ENCODE measurements at regions not wholly inside any gene's neighbourhood (a gene's known extent, or its start where the extent isn't known, plus 50 kb on each side); places are given as distances from the start of the nearest gene placed in this dataset.

- H3K4me3 ChIP-seq, result no peak overlapping the region
- no peaks in the 10 kb centered on the region for H3K9me3 ChIP-seq (ENCODE audit: low read depth)
- no peaks in the 10 kb centered on the region for H4K20me1 ChIP-seq (ENCODE audit: low read depth)
- no peak for DNase-seq (ENCODE audit: low spot score)
- H3K36me3 ChIP-seq, result no peaks in the 10 kb centered on the region
- H3K27ac Mint-ChIP-seq, result no peak overlapping the region
- H3K79me2 ChIP-seq (ENCODE audit: low read depth), result no peaks in the 10 kb centered on the region
- peaks cover 15% of the 10 kb centered on the region for H3F3A ChIP-seq (ENCODE audit: low read depth)
- no peak overlapping the region for H3K27ac ChIP-seq
- peaks cover 12% of the 10 kb centered on the region for H3K4me1 Mint-ChIP-seq
- H2AFZ ChIP-seq (replicated peaks), result peak overlapping the region; percentile 27
- TF ChIP-seq, protein P1, sequence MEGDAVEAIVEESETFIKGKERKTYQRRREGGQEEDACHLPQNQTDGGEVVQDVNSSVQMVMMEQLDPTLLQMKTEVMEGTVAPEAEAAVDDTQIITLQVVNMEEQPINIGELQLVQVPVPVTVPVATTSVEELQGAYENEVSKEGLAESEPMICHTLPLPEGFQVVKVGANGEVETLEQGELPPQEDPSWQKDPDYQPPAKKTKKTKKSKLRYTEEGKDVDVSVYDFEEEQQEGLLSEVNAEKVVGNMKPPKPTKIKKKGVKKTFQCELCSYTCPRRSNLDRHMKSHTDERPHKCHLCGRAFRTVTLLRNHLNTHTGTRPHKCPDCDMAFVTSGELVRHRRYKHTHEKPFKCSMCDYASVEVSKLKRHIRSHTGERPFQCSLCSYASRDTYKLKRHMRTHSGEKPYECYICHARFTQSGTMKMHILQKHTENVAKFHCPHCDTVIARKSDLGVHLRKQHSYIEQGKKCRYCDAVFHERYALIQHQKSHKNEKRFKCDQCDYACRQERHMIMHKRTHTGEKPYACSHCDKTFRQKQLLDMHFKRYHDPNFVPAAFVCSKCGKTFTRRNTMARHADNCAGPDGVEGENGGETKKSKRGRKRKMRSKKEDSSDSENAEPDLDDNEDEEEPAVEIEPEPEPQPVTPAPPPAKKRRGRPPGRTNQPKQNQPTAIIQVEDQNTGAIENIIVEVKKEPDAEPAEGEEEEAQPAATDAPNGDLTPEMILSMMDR (IDR thresholded peaks at IDR 0.05), result no peak
- no peak for TF ChIP-seq EZH2 (IDR thresholded peaks at IDR 0.05)
- no peak for TF ChIP-seq EZH2phosphoT487 (IDR thresholded peaks at IDR 0.05)
- H3K36me3 Mint-ChIP-seq, result peaks cover 9% of the 10 kb centered on the region
- H3K4me2 ChIP-seq, result no peak overlapping the region
- H3K27me3 ChIP-seq, result no peaks in the 10 kb centered on the region
- H3K4me1 ChIP-seq, result peaks cover 17% of the 10 kb centered on the region
- peaks cover 22% of the 10 kb centered on the region for H3K9me3 Mint-ChIP-seq
- peaks cover 2% of the 10 kb centered on the region for H3K27me3 Mint-ChIP-seq (ENCODE audit: insufficient read depth, low read depth)
- H3K4me3 Mint-ChIP-seq, result no peak overlapping the region
- H3K9ac ChIP-seq, result no peak overlapping the region
Measured at GRCh38 chr3:192068464-192069254, 607.7 kb downstream of the PYDC2 start.

- no peaks in the 10 kb centered on the region for H3K27me3 ChIP-seq
- no peak for DNase-seq (ENCODE audit: low spot score)
- peaks cover 36% of the 10 kb centered on the region for H3K4me1 ChIP-seq
- H3K4me3 ChIP-seq, result no peak overlapping the region
- no peak overlapping the region for H3K9ac ChIP-seq
- H3K27ac ChIP-seq, result no peak overlapping the region
- H3K79me2 ChIP-seq (ENCODE audit: low read depth), result no peaks in the 10 kb centered on the region
- Mint-ChIP-seq H3K27me3 (ENCODE audit: insufficient read depth, low read depth) (peaks cover 19% of the 10 kb centered on the region), H3K4me1 (peaks cover 48% of the 10 kb centered on the region), H3K9me3 (peaks cover 25% of the 10 kb centered on the region), H3K36me3 (peaks cover 8% of the 10 kb centered on the region), H3K4me3 (no peak overlapping the region), H3K27ac (no peak overlapping the region)
- no peaks in the 10 kb centered on the region for H3K9me3 ChIP-seq (ENCODE audit: low read depth)
- H3F3A ChIP-seq (ENCODE audit: low read depth), result peaks cover 19% of the 10 kb centered on the region
- TF ChIP-seq EZH2phosphoT487 (IDR thresholded peaks at IDR 0.05) (no peak), EZH2 (IDR thresholded peaks at IDR 0.05) (no peak)
- TF ChIP-seq, protein P1 (IDR thresholded peaks at IDR 0.05), result no peak
- no peak overlapping the region for H3K4me2 ChIP-seq
- H3K36me3 ChIP-seq, result no peaks in the 10 kb centered on the region
- H4K20me1 ChIP-seq (ENCODE audit: low read depth), result no peaks in the 10 kb centered on the region
- no peak overlapping the region for H2AFZ ChIP-seq (replicated peaks)
Measured at GRCh38 chr3:192077795-192078497, 617.0 kb downstream of the PYDC2 start.

DNA sequence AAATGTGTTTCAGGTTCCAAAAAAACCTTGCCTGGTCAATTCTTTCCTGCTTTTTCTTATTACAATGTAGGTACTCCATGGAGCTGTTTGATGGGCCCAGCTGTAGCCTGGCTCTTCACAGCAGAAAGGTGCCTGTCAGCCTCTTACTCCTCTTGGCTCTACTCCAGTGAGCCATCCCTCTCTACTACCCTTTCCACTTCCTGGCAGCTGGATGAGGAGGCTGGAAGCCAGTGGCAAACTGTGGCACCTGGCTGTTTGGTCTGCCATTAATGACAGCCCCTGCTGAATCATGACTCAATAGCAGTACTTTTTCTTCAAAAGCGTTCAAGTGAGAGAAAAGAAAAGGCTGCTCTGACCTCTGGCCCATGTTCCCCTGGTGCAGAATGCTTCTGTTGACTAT lies 618.1 kb downstream of the PYDC2 start:
- Histone ChIP-seq H3K36me3 (no peaks in the 10 kb centered on the region), H3K9me3 (ENCODE audit: low read depth) (no peaks in the 10 kb centered on the region), H3K4me3 (no peak overlapping the region), H2AFZ (replicated peaks) (no peak overlapping the region), H3F3A (ENCODE audit: low read depth) (peaks cover 19% of the 10 kb centered on the region), H3K4me1 (peaks cover 40% of the 10 kb centered on the region), H4K20me1 (ENCODE audit: low read depth) (no peaks in the 10 kb centered on the region), H3K79me2 (ENCODE audit: low read depth) (no peaks in the 10 kb centered on the region), H3K9ac (no peak overlapping the region), H3K4me2 (peak overlapping the region; percentile 53), H3K27me3 (no peaks in the 10 kb centered on the region), H3K27ac (peak overlapping the region; percentile 68)
- no peak overlapping the region for H3K4me3 Mint-ChIP-seq
- H3K27me3 Mint-ChIP-seq (ENCODE audit: insufficient read depth, low read depth), result peaks cover 15% of the 10 kb centered on the region
- peaks cover 52% of the 10 kb centered on the region for H3K4me1 Mint-ChIP-seq
- peak; percentile 52 for DNase-seq (ENCODE audit: low spot score)
- peak overlapping the region; percentile 58 for H3K27ac Mint-ChIP-seq
- TF ChIP-seq, protein P1 (IDR thresholded peaks at IDR 0.05), result no peak
- TF ChIP-seq EZH2phosphoT487 (IDR thresholded peaks at IDR 0.05) (no peak), EZH2 (IDR thresholded peaks at IDR 0.05) (no peak)
- peaks cover 22% of the 10 kb centered on the region for H3K9me3 Mint-ChIP-seq
- peaks cover 6% of the 10 kb centered on the region for H3K36me3 Mint-ChIP-seq

All from neural progenitor cell (in vitro differentiated cells).